ENCODE measurements at regions not wholly inside any gene's neighbourhood (a gene's known extent, or its start where the extent isn't known, plus 50 kb on each side); places are given as distances from the start of the nearest gene placed in this dataset.

DNA sequence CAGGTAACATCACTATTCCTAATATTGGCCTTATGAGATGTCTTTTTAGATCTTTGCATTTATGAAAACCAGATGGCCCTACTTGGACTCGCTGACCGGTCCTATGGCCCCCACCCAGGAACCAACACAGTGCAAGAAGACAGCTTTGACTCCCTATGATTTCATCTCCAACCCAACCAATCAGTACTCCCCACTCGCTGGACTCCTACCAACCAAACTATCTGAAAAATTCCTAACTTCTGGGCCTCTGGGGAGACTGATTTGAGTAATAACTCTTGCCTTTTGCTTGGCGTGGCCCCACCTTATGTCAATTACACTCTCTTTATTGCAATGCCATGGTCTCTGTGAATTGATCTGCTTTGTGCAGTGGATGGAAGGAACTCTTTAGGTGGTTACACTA lies 828.9 kb downstream of the CDH11 start:
- TF ChIP-seq, protein P1, sequence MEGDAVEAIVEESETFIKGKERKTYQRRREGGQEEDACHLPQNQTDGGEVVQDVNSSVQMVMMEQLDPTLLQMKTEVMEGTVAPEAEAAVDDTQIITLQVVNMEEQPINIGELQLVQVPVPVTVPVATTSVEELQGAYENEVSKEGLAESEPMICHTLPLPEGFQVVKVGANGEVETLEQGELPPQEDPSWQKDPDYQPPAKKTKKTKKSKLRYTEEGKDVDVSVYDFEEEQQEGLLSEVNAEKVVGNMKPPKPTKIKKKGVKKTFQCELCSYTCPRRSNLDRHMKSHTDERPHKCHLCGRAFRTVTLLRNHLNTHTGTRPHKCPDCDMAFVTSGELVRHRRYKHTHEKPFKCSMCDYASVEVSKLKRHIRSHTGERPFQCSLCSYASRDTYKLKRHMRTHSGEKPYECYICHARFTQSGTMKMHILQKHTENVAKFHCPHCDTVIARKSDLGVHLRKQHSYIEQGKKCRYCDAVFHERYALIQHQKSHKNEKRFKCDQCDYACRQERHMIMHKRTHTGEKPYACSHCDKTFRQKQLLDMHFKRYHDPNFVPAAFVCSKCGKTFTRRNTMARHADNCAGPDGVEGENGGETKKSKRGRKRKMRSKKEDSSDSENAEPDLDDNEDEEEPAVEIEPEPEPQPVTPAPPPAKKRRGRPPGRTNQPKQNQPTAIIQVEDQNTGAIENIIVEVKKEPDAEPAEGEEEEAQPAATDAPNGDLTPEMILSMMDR (IDR thresholded peaks at IDR 0.05) = no peak
- TF ChIP-seq POLR2AphosphoS5 (IDR thresholded peaks at IDR 0.05) (no peak), POLR2A (IDR thresholded peaks at IDR 0.05) (no peak)

All from stomach (tissue), 4 donors.